ENCODE measurements at regions not wholly inside any gene's neighbourhood (a gene's known extent, or its start where the extent isn't known, plus 50 kb on each side); places are given as distances from the start of the nearest gene placed in this dataset.

DNA sequence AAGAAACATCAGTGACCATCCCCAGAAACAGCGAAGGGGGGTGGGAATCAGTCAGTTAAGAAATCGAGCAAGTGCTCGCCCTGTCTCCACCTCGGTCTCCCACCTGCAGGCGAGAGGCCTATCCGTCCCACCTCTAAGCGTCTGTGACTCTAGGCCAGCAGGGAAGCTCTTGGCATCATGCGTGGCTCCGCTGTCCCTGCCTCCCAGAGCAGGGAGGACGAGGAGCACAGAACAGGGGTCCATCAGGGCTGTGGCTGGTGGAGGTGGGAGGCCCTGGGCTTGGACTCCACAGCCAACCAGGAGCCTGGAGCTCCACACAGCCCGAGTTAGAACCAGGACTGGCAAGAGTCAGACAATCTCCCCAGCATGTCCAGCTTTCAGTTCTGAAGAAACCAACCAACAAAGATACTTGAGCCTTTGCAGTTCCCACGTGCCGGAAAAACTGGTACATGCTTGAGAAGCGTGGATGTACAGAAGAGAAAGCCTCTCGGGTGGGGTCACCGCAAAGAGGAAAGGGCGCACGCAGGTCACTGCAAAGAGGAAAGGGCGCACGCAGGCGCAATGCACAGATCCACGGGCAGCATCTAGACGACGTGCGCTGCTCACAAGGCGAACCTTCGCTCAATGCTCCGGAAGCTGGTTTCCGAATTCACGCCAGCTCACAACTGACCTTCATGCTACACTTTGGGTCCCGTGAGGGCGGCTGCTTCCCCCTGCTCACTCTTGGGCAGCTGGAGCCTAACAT lies 104.5 kb upstream of the ALKAL2 start:
- H3K23ac ChIP-seq (ENCODE audit: insufficient read length): no peak overlapping the region
- no peak overlapping the region for H3K27ac ChIP-seq (ENCODE audit: low read depth, low read length)
- H2BK15ac ChIP-seq (ENCODE audit: low read length): no peak overlapping the region
- DNase-seq (ENCODE audit: low read depth in 1 of 2, low spot score in 2 of 2): no peak
- H3K4me1 ChIP-seq (replicated peaks in 1 of 4; ENCODE audit: control insufficient read depth in 3 of 4, insufficient read depth in 4 of 4, low read length in 3 of 4): no peaks in the 10 kb centered on the region; a peak in 1 of 7 replicates
- no peak overlapping the region for H3K4me2 ChIP-seq (ENCODE audit: insufficient read depth in 1 of 2, low read depth in 2 of 2, low read length in 2 of 2)
- no peak overlapping the region for H3K56ac ChIP-seq (replicated peaks; ENCODE audit: insufficient read length, low read depth, low read length)
- FAIRE-seq: no peak
- H4K5ac ChIP-seq (ENCODE audit: insufficient read length, low read depth, low read length): no peak overlapping the region
- H3K9me3 ChIP-seq (ENCODE audit: insufficient read depth in 2 of 2, low read depth in 1 of 2, low read length in 1 of 2): 0 out of 4 replicates have a peak, but pooled peaks cover 0 to 3% of the 10 kb centered on the region in 2 experiments
- no peaks in the 10 kb centered on the region for H3K79me2 ChIP-seq (ENCODE audit: control insufficient read depth in 1 of 2, insufficient read depth in 2 of 2, low read length in 2 of 2)
- H2BK20ac ChIP-seq (ENCODE audit: low read length): no peak overlapping the region
- H2BK5ac ChIP-seq (ENCODE audit: low read depth, low read length): no peak overlapping the region
- ChIA-PET POLR2A (ENCODE audit: partially characterized antibody) (no interaction called here), CTCF (ENCODE audit: partially characterized antibody) (interaction anchor here (0.6 to 1.4 kb wide), 5 partner anchors 10 to 851 kb away, joined by 3 to 5 read pairs (median 4); no protein-coding TSS in a partner anchor)
- no peak overlapping the region for H4K91ac ChIP-seq (replicated peaks; ENCODE audit: insufficient read length, low read length)
- no peak overlapping the region for H3K14ac ChIP-seq (ENCODE audit: insufficient read length)
- no peak overlapping the region for H3K18ac ChIP-seq (ENCODE audit: extremely low read depth, low read length)
- no peak overlapping the region for H2AK5ac ChIP-seq (ENCODE audit: low read depth, low read length)
- H3K27me3 ChIP-seq (replicated peaks in 1 of 4; ENCODE audit: control insufficient read depth in 3 of 4, extremely low read depth in 1 of 4, insufficient read depth in 3 of 4, low read length in 3 of 4): no peaks in the 10 kb centered on the region
- no peak for TF ChIP-seq SP2 (IDR thresholded peaks at IDR 0.05; ENCODE audit: low read length)
- TF ChIP-seq, protein P1, sequence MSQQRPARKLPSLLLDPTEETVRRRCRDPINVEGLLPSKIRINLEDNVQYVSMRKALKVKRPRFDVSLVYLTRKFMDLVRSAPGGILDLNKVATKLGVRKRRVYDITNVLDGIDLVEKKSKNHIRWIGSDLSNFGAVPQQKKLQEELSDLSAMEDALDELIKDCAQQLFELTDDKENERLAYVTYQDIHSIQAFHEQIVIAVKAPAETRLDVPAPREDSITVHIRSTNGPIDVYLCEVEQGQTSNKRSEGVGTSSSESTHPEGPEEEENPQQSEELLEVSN (IDR thresholded peaks at IDR 0.05): no peak
- TF ChIP-seq CHD1 (IDR thresholded peaks at IDR 0.05; ENCODE audit: low read depth, low read length): no peak
- TF ChIP-seq RAD21 (IDR thresholded peaks at IDR 0.05 in 1 of 2, conservative IDR thresholded peaks at IDR 0.05 in 1 of 2; ENCODE audit: low read depth in 2 of 2, low read length in 2 of 2): no peak
- no peak for TF ChIP-seq YY1 (IDR thresholded peaks at IDR 0.05; ENCODE audit: low read depth, low read length)
- no peak for TF ChIP-seq EP300 (IDR thresholded peaks at IDR 0.05; ENCODE audit: borderline replicate concordance in 1 of 2, low read depth in 2 of 2, low read length in 2 of 2)
- TF ChIP-seq SUZ12 (IDR thresholded peaks at IDR 0.05; ENCODE audit: low read length): no peak
- TF ChIP-seq ZNF274 (IDR thresholded peaks at IDR 0.05; ENCODE audit: borderline replicate concordance, extremely low read depth, low read length): no peak
- no peak for TF ChIP-seq JUND (IDR thresholded peaks at IDR 0.05; ENCODE audit: low read length)
- no peak overlapping the region for H2BK120ac ChIP-seq (replicated peaks; ENCODE audit: low read depth, low read length)
- H3K9ac ChIP-seq (replicated peaks in 1 of 4; ENCODE audit: extremely low read depth in 1 of 4, low read depth in 3 of 4, low read length in 3 of 4): no peak overlapping the region
- H3K23me2 ChIP-seq (ENCODE audit: low read depth, low read length): no peaks in the 10 kb centered on the region
- 88% methylated on average over 31 of the region's 32 CpGs; no CpG with 5 or more reads in 1 of the 2 experiments for WGBS, 2 experiments (ENCODE audit: extremely low coverage in 1 of 2, insufficient coverage in 1 of 2, insufficient read length in 1 of 2, insufficient replicate concordance in 2 of 2, low coverage in 1 of 2, low lambda C conversion rate in 2 of 2, missing lambda C conversion rate in 1 of 2)
- no peaks in the 10 kb centered on the region for H3K79me1 ChIP-seq (ENCODE audit: low read depth, low read length)
- H2BK12ac ChIP-seq (ENCODE audit: low read depth, low read length): no peak overlapping the region
- no peaks in the 10 kb centered on the region for H3K36me3 ChIP-seq (ENCODE audit: control insufficient read depth in 2 of 4, insufficient read depth in 4 of 4, low read length in 3 of 4)
- no peaks in the 10 kb centered on the region for H4K20me1 ChIP-seq (replicated peaks in 1 of 2; ENCODE audit: control insufficient read depth in 1 of 2, insufficient read depth in 2 of 2, low read length in 2 of 2)
- no peak overlapping the region for H2AFZ ChIP-seq (ENCODE audit: low read length)
- no peak overlapping the region for H3K4ac ChIP-seq (replicated peaks; ENCODE audit: insufficient read length, low read depth, low read length)
- peak overlapping the region; percentile 22; the same call in 1 of the 2 replicates for H4K8ac ChIP-seq (ENCODE audit: extremely low read depth, insufficient read depth, low read length)
- H3K4me3 ChIP-seq (ENCODE audit: extremely low read depth in 1 of 4, insufficient read depth in 2 of 4, low read depth in 3 of 4, low read length in 4 of 4): no peak overlapping the region
